H1 (cell line): ENCODE measurements at regions not wholly inside any gene's neighbourhood (a gene's known extent, or its start where the extent isn't known, plus 50 kb on each side); places are given as distances from the start of the nearest gene placed in this dataset.

Source experiments
- CTCF ChIA-PET: fragments of 300-600 bp; sonication (Branson Sonifier 250); formaldehyde crosslinking; loops from one replicate; lab custom pipeline; 2021; ENCODE audit not compliant: partially characterized antibody; lab: Charles Lee
- POLR2A ChIA-PET: fragments of 300-600 bp; sonication (Branson Sonifier 250); formaldehyde crosslinking; loops from one replicate; lab custom pipeline; 2021; ENCODE audit warnings: inconsistent platforms; ENCODE audit not compliant: partially characterized antibody; lab: Charles Lee
- DNase-seq, 2 experiments: peaks; one replicate each; pipeline versions ENCODE4 v3.0.0 to v3.0.0-alpha.2; 2010 to 2022; ENCODE audit warnings: low spot score in 2 of 2, low read depth in 1 of 2, mixed read lengths in 1 of 2
- FAIRE-seq: peaks from 2 replicates; lab custom pipeline; 2011; peaks lifted over from hg19 to GRCh38; lab: Jason Lieb, UNC
- H2AFZ ChIP-seq: 2 replicates; pipeline ENCODE4 v1.8.1; 2012; ENCODE audit warnings: low read length, inconsistent platforms
- H2AK5ac ChIP-seq: 2 replicates; pipeline ENCODE4 v1.6.1; 2013; ENCODE audit warnings: low read depth, low read length
- H2BK120ac ChIP-seq: replicated peaks from 2 replicates; pipeline ENCODE3; 2013; ENCODE audit warnings: low read depth, low read length, inconsistent platforms
- H2BK12ac ChIP-seq: 2 replicates; pipeline ENCODE4 v1.6.1; 2013; ENCODE audit warnings: low read depth, low read length
- H2BK15ac ChIP-seq: 2 replicates; pipeline ENCODE4 v1.6.1; 2013; ENCODE audit warnings: low read length
- H2BK20ac ChIP-seq: 2 replicates; pipeline ENCODE4 v1.6.1; 2013; ENCODE audit warnings: low read length
- H2BK5ac ChIP-seq: 2 replicates; pipeline ENCODE4 v1.6.1; 2013; ENCODE audit warnings: low read depth, low read length
- H3K14ac ChIP-seq: 2 replicates; pipeline ENCODE4 v1.6.1; 2013; ENCODE audit warnings: inconsistent platforms; ENCODE audit not compliant: insufficient read length
- H3K18ac ChIP-seq: 2 replicates; pipeline ENCODE4 v1.6.1; 2013; ENCODE audit warnings: low read length; ENCODE audit errors: extremely low read depth
- H3K23ac ChIP-seq: 2 replicates; pipeline ENCODE4 v1.6.1; 2013; ENCODE audit warnings: inconsistent platforms; ENCODE audit not compliant: insufficient read length
- H3K23me2 ChIP-seq: 2 replicates; pipeline ENCODE4 v1.6.1; 2013; ENCODE audit warnings: low read depth, low read length
- H3K27ac ChIP-seq: 2 replicates; pipeline ENCODE4 v1.6.1; 2011; ENCODE audit warnings: low read depth, low read length, inconsistent platforms
- H3K27me3 ChIP-seq, 4 experiments: replicated peaks in 1 of 4; 1 replicate in 1 of 4; 2 replicates in 3 of 4; pipeline versions ENCODE4 v1.6.1 to v1.8.1; 2011 to 2013; ENCODE audit warnings: low read length in 3 of 4, mild to moderate bottlenecking in 3 of 4, inconsistent platforms in 2 of 4, mixed read lengths in 2 of 4, moderate library complexity in 1 of 4; ENCODE audit not compliant: control insufficient read depth in 3 of 4, insufficient read depth in 3 of 4; ENCODE audit errors: extremely low read depth in 1 of 4
- H3K36me3 ChIP-seq, 4 experiments: 2 replicates each; pipeline versions ENCODE4 v1.6.1 to v1.8.1; 2011 to 2013; ENCODE audit warnings: mild to moderate bottlenecking in 4 of 4, low read length in 3 of 4, moderate library complexity in 2 of 4, control low read depth in 1 of 4, inconsistent platforms in 1 of 4; ENCODE audit not compliant: insufficient read depth in 4 of 4, control insufficient read depth in 2 of 4
- H3K4ac ChIP-seq: replicated peaks from 2 replicates; pipeline ENCODE3; 2013; ENCODE audit warnings: low read length, low read depth, mixed read lengths, inconsistent platforms; ENCODE audit not compliant: insufficient read length
- H3K4me1 ChIP-seq, 4 experiments: replicated peaks in 1 of 4; 1 replicate in 1 of 4; 2 replicates in 3 of 4; pipeline versions ENCODE4 v1.6.1 to v1.8.1; 2011 to 2013; ENCODE audit warnings: low read length in 3 of 4, inconsistent platforms in 2 of 4, mixed read lengths in 1 of 4; ENCODE audit not compliant: insufficient read depth in 4 of 4, control insufficient read depth in 3 of 4
- H3K4me2 ChIP-seq, 2 experiments: 2 replicates each; pipeline versions ENCODE4 v1.6.1 to v1.8.1; 2011 to 2013; ENCODE audit warnings: low read depth in 2 of 2, low read length in 2 of 2, control low read depth in 1 of 2, inconsistent platforms in 1 of 2, mild to moderate bottlenecking in 1 of 2; ENCODE audit not compliant: insufficient read depth in 1 of 2
- H3K4me3 ChIP-seq, 4 experiments: fragments of 200-600, 300-600 bp in 1 of 4; sonication (generic), shearing (Covaris generic), sonication (Bioruptor Twin) in 1 of 4; 2 replicates each; pipeline versions ENCODE4 v1.5.1 to v1.8.1; 2011 to 2016; ENCODE audit warnings: low read length in 4 of 4, low read depth in 3 of 4, control low read depth in 2 of 4, inconsistent platforms in 2 of 4, mild to moderate bottlenecking in 2 of 4, mixed read lengths in 1 of 4, moderate library complexity in 1 of 4; ENCODE audit not compliant: insufficient read depth in 2 of 4; ENCODE audit errors: extremely low read depth in 1 of 4
- H3K56ac ChIP-seq: replicated peaks from 2 replicates; pipeline ENCODE3; 2013; ENCODE audit warnings: low read depth, mild to moderate bottlenecking, mixed read lengths, low read length, inconsistent platforms; ENCODE audit not compliant: insufficient read length
- H3K79me1 ChIP-seq: 2 replicates; pipeline ENCODE4 v1.6.1; 2013; ENCODE audit warnings: low read depth, low read length, control low read depth
- H3K79me2 ChIP-seq, 2 experiments: 2 replicates each; pipeline versions ENCODE4 v1.6.1 to v1.8.1; 2012 to 2013; ENCODE audit warnings: low read length in 2 of 2, mild to moderate bottlenecking in 2 of 2, inconsistent platforms in 1 of 2; ENCODE audit not compliant: insufficient read depth in 2 of 2, control insufficient read depth in 1 of 2
- H3K9ac ChIP-seq, 4 experiments: replicated peaks in 1 of 4; 1 replicate in 1 of 4; 2 replicates in 3 of 4; pipeline versions ENCODE4 v1.6.1 to v1.8.1; 2011 to 2013; ENCODE audit warnings: low read depth in 3 of 4, low read length in 3 of 4, control low read depth in 2 of 4, mild to moderate bottlenecking in 2 of 4, moderate library complexity in 2 of 4, inconsistent platforms in 1 of 4; ENCODE audit errors: extremely low read depth in 1 of 4
- H3K9me3 ChIP-seq, 2 experiments: 2 replicates each; pipeline versions ENCODE4 v1.6.1 to v1.8.1; 2012 to 2013; ENCODE audit warnings: mild to moderate bottlenecking in 2 of 2, moderate library complexity in 2 of 2, control low read depth in 1 of 2, inconsistent platforms in 1 of 2, low read depth in 1 of 2, low read length in 1 of 2, mixed read lengths in 1 of 2; ENCODE audit not compliant: insufficient read depth in 2 of 2
- H4K20me1 ChIP-seq, 2 experiments: replicated peaks in 1 of 2; 2 replicates each; pipeline versions ENCODE3 to v1.8.1; 2011 to 2013; ENCODE audit warnings: inconsistent platforms in 2 of 2, low read length in 2 of 2, mild to moderate bottlenecking in 1 of 2; ENCODE audit not compliant: insufficient read depth in 2 of 2, control insufficient read depth in 1 of 2
- H4K5ac ChIP-seq: 2 replicates; pipeline ENCODE4 v1.6.1; 2013; ENCODE audit warnings: low read length, low read depth, mixed read lengths, inconsistent platforms; ENCODE audit not compliant: insufficient read length
- H4K8ac ChIP-seq: 2 replicates; pipeline ENCODE4 v1.8.0; 2013; ENCODE audit warnings: mild to moderate bottlenecking, moderate library complexity, low read length, inconsistent platforms; ENCODE audit not compliant: insufficient read depth; ENCODE audit errors: extremely low read depth
- H4K91ac ChIP-seq: replicated peaks from 2 replicates; pipeline ENCODE3; 2013; ENCODE audit warnings: low read length, mixed read lengths, inconsistent platforms; ENCODE audit not compliant: insufficient read length
- GTF2F1 ChIP-seq: IDR thresholded peaks from 2 replicates; pipeline ENCODE4 v1.6.1; 2012; ENCODE audit warnings: low read depth, low read length, improper control_type of control experiment, borderline replicate concordance
- WGBS, 2 experiments: shearing (Covaris generic) in 1 of 2; methylation state at CpG; one replicate each; pipeline versions ENCODE4 v1.1.6 to v1.1.7; 2013 to 2015; ENCODE audit warnings: low lambda C conversion rate in 2 of 2, mixed read lengths in 2 of 2, inconsistent platforms in 1 of 2, low coverage in 1 of 2, missing lambda C conversion rate in 1 of 2; ENCODE audit not compliant: insufficient replicate concordance in 2 of 2, insufficient coverage in 1 of 2, insufficient read length in 1 of 2; ENCODE audit errors: extremely low coverage in 1 of 2, missing lambda C conversion rate in 1 of 2; 5-methylcytosine and 5-hydroxymethylcytosine counted together

GRCh38 chr17:72506773-72507172 lies 386.0 kb downstream of the SOX9 start:
- no peak overlapping the region for H3K23ac ChIP-seq
- no peak for FAIRE-seq
- POLR2A ChIA-PET: no interaction called here
- DNase-seq: no peak
- no peak overlapping the region for H3K4ac ChIP-seq
- no peak for TF ChIP-seq GTF2F1
- WGBS, 2 experiments: 90% methylated on average over 12 of the region's 12 CpGs; no CpG with 5 or more reads in 1 of the 2 experiments
- H2BK20ac ChIP-seq: no peak overlapping the region
- no peak overlapping the region for H3K27ac ChIP-seq
- no peak overlapping the region for H2BK120ac ChIP-seq
- no peak overlapping the region for H4K91ac ChIP-seq
- no peak overlapping the region for H4K5ac ChIP-seq
- no peaks in the 10 kb centered on the region for H3K27me3 ChIP-seq
- CTCF ChIA-PET: no interaction called here
- H3K9ac ChIP-seq: no peak overlapping the region
- no peak overlapping the region for H3K4me3 ChIP-seq
- H3K18ac ChIP-seq: no peak overlapping the region
- no peaks in the 10 kb centered on the region for H3K79me1 ChIP-seq
- H3K56ac ChIP-seq: no peak overlapping the region
- no peak overlapping the region for H2BK15ac ChIP-seq
- no peaks in the 10 kb centered on the region for H3K36me3 ChIP-seq
- no peak overlapping the region for H2BK5ac ChIP-seq
- no peak overlapping the region for H4K8ac ChIP-seq
- no peak overlapping the region for H2AFZ ChIP-seq
- H2BK12ac ChIP-seq: no peak overlapping the region
- no peak overlapping the region for H3K4me2 ChIP-seq
- H3K14ac ChIP-seq: no peak overlapping the region
- no peaks in the 10 kb centered on the region for H4K20me1 ChIP-seq
- H3K9me3 ChIP-seq: no peaks in the 10 kb centered on the region
- H3K23me2 ChIP-seq: no peaks in the 10 kb centered on the region
- H2AK5ac ChIP-seq: no peak overlapping the region
- H3K4me1 ChIP-seq: peaks cover 0 to 13% (median 6%) of the 10 kb centered on the region in 4 experiments; a peak in 6 of 7 replicates
- no peaks in the 10 kb centered on the region for H3K79me2 ChIP-seq
